IMR-90 (cell line): ENCODE measurements at regions not wholly inside any gene's neighbourhood (a gene's known extent, or its start where the extent isn't known, plus 50 kb on each side); places are given as distances from the start of the nearest gene placed in this dataset.

Source experiments
- ATAC-seq: fragments of 200-7000 bp; cut with Tn5 transposase; 2 replicates; pipeline ENCODE4 v1.9.1; 2020; ENCODE audit warnings: low read depth, mild to moderate bottlenecking, moderate library complexity
- BruUV-seq: library from RNA; stranded (reverse); fragments of 400-500 nt; replicated peaks from 2 replicates; lab custom pipeline; 2021; lab: Mats Ljungman, UMichigan
- CTCF ChIA-PET: fragments of 300-600 bp; formaldehyde crosslinking; extraction: SDS; loops from one replicate; lab custom pipeline; 2021; ENCODE audit warnings: antibody characterized with exemption; lab: Yijun Ruan, JAX
- POLR2A ChIA-PET: fragments of 300-600 bp; sonication (Branson Sonifier 250); formaldehyde crosslinking; loops from one replicate; lab custom pipeline; 2022; ENCODE audit warnings: antibody characterized with exemption; ENCODE audit not compliant: unreplicated experiment; lab: Charles Lee
- DNase-seq: peaks from one replicate; pipeline ENCODE4 v3.0.0; 2013
- H2AFZ ChIP-seq: replicated peaks from 2 replicates; pipeline ENCODE3; 2013; ENCODE audit warnings: low read length, mild to moderate bottlenecking; ENCODE audit not compliant: poor library complexity
- H2AK5ac ChIP-seq: 2 replicates; pipeline ENCODE4 v1.6.1; 2013; ENCODE audit warnings: low read depth, low read length, inconsistent platforms
- H2AK9ac ChIP-seq: replicated peaks from 2 replicates; pipeline ENCODE3; 2013; ENCODE audit warnings: mild to moderate bottlenecking, low read depth, low read length, moderate library complexity; ENCODE audit not compliant: poor library complexity
- H2BK120ac ChIP-seq: 2 replicates; pipeline ENCODE4 v1.6.1; 2013; ENCODE audit warnings: low read depth, low read length, inconsistent platforms
- H2BK15ac ChIP-seq: 3 replicates; pipeline ENCODE4 v1.6.1; 2013; ENCODE audit warnings: low read depth, low read length, inconsistent platforms
- H2BK20ac ChIP-seq: 2 replicates; pipeline ENCODE4 v1.6.1; 2013; ENCODE audit warnings: low read depth, mild to moderate bottlenecking, inconsistent platforms, low read length, moderate library complexity
- H2BK5ac ChIP-seq: 2 replicates; pipeline ENCODE4 v1.6.1; 2013; ENCODE audit warnings: mild to moderate bottlenecking, low read depth, low read length, inconsistent platforms; ENCODE audit not compliant: poor library complexity, severe bottlenecking
- H3K14ac ChIP-seq: replicated peaks from 2 replicates; pipeline ENCODE4 v1.6.1; 2013; ENCODE audit warnings: low read depth, low read length, inconsistent platforms
- H3K18ac ChIP-seq: 2 replicates; pipeline ENCODE4 v1.6.1; 2013; ENCODE audit warnings: low read depth, low read length, control low read depth
- H3K23ac ChIP-seq: 2 replicates; pipeline ENCODE4 v1.6.1; 2013; ENCODE audit warnings: low read depth, low read length, inconsistent platforms
- H3K27ac ChIP-seq: 2 replicates; pipeline ENCODE4 v1.5.1; 2013; ENCODE audit warnings: mild to moderate bottlenecking, control low read depth, low read length; ENCODE audit not compliant: insufficient read depth
- H3K27me3 ChIP-seq: 2 replicates; pipeline ENCODE4 v1.6.1; 2013; ENCODE audit warnings: low read length; ENCODE audit not compliant: control insufficient read depth, insufficient read depth
- H3K36me3 ChIP-seq: 2 replicates; pipeline ENCODE4 v1.6.1; 2013; ENCODE audit warnings: low read length, mixed read lengths; ENCODE audit not compliant: control insufficient read depth, insufficient read depth
- H3K4ac ChIP-seq: 2 replicates; pipeline ENCODE4 v1.6.1; 2013; ENCODE audit warnings: low read depth, low read length, inconsistent platforms
- H3K4me1 ChIP-seq: 2 replicates; pipeline ENCODE4 v1.6.1; 2013; ENCODE audit warnings: low read length, mixed read lengths; ENCODE audit not compliant: control insufficient read depth, insufficient read depth
- H3K4me2 ChIP-seq: 2 replicates; pipeline ENCODE4 v1.6.1; 2013; ENCODE audit warnings: low read depth, mild to moderate bottlenecking, control low read depth, low read length, moderate library complexity
- H3K4me3 ChIP-seq: 2 replicates; pipeline ENCODE4 v1.5.1; 2013; ENCODE audit warnings: low read depth, mild to moderate bottlenecking, control low read depth, low read length, moderate library complexity; ENCODE audit not compliant: insufficient read depth
- H3K56ac ChIP-seq: 2 replicates; pipeline ENCODE4 v1.6.1; 2013; ENCODE audit warnings: low read length, inconsistent platforms; ENCODE audit not compliant: insufficient read depth; ENCODE audit errors: extremely low read depth
- H3K79me1 ChIP-seq, 2 experiments: 2 replicates each; pipeline ENCODE4 v1.6.1; 2013; ENCODE audit warnings: low read length in 2 of 2, inconsistent platforms in 1 of 2, low read depth in 1 of 2
- H3K9ac ChIP-seq: 2 replicates; pipeline ENCODE4 v1.6.1; 2013; ENCODE audit warnings: low read depth, low read length, control low read depth
- H3K9me1 ChIP-seq: 2 replicates; pipeline ENCODE4 v1.6.1; 2013; ENCODE audit warnings: low read length, inconsistent platforms; ENCODE audit not compliant: insufficient read depth
- H3K9me3 ChIP-seq: 2 replicates; pipeline ENCODE4 v1.6.1; 2013; ENCODE audit warnings: low read length; ENCODE audit not compliant: control insufficient read depth, insufficient read depth
- H4K20me1 ChIP-seq: 2 replicates; pipeline ENCODE4 v1.6.1; 2013; ENCODE audit warnings: low read length, inconsistent platforms; ENCODE audit not compliant: insufficient read depth
- H4K5ac ChIP-seq: 2 replicates; pipeline ENCODE4 v1.6.1; 2013; ENCODE audit warnings: mild to moderate bottlenecking, low read depth, low read length, control low read depth
- H4K8ac ChIP-seq, 2 experiments: 2 replicates each; pipeline ENCODE4 v1.6.1; 2013; ENCODE audit warnings: low read depth in 2 of 2, low read length in 2 of 2, control low read depth in 1 of 2, inconsistent platforms in 1 of 2
- H4K91ac ChIP-seq: 2 replicates; pipeline ENCODE4 v1.6.1; 2013; ENCODE audit warnings: low read depth, low read length, inconsistent platforms; ENCODE audit not compliant: insufficient read depth
- BHLHE40 ChIP-seq: fragments of 150-350 bp; IDR thresholded peaks from 2 replicates; pipeline ENCODE4 v1.6.1; 2016; ENCODE audit warnings: mild to moderate bottlenecking, low read depth, low read length
- CTCF ChIP-seq: conservative IDR thresholded peaks from 2 replicates; pipeline ENCODE4 v1.5.1; 2012; ENCODE audit warnings: mild to moderate bottlenecking, low read depth, low read length, improper control_type of control experiment
- RCOR1 ChIP-seq: IDR thresholded peaks from 2 replicates; pipeline ENCODE4 v1.6.1; 2012; ENCODE audit warnings: mild to moderate bottlenecking, low read length, improper control_type of control experiment; ENCODE audit not compliant: insufficient replicate concordance
- RFX5 ChIP-seq: IDR thresholded peaks from 2 replicates; pipeline ENCODE4 v1.8.0; 2012; ENCODE audit warnings: low read depth, mild to moderate bottlenecking, low read length, moderate library complexity
- SMC3 ChIP-seq: fragments of 150-350 bp; IDR thresholded peaks from 2 replicates; pipeline ENCODE4 v1.6.1; 2016; ENCODE audit warnings: low read depth, mild to moderate bottlenecking, antibody characterized with exemption, low read length, moderate library complexity
- WGBS, 2 experiments: methylation state at CpG; one replicate each; pipeline versions ENCODE4 v1.1.5 to v1.1.7; 2013; ENCODE audit warnings: missing lambda C conversion rate in 2 of 2; ENCODE audit not compliant: insufficient read length in 1 of 2; ENCODE audit errors: extremely low coverage in 2 of 2; 5-methylcytosine and 5-hydroxymethylcytosine counted together
- dilution Hi-C: fragments of 300-500 bp; cut with HindIII; formaldehyde crosslinking; loops from one replicate; pipeline ENCODE4 v1.14.3; 2018; ENCODE audit warnings: low sequenced_read_pairs; ENCODE audit not compliant: unreplicated experiment
- in situ Hi-C: fragments of 300-500 bp; cut with MboI; formaldehyde crosslinking; loops from 3 replicates; pipeline ENCODE4 v1.14.3; 2019; ENCODE audit warnings: low sequenced_read_pairs, inconsistent platforms, mixed read lengths
- intact Hi-C: fragments of 100-400 bp; cut with micrococcal nuclease; formaldehyde crosslinking; loops from 2 replicates; pipeline ENCODE4 v1.10.0; 2022

DNA sequence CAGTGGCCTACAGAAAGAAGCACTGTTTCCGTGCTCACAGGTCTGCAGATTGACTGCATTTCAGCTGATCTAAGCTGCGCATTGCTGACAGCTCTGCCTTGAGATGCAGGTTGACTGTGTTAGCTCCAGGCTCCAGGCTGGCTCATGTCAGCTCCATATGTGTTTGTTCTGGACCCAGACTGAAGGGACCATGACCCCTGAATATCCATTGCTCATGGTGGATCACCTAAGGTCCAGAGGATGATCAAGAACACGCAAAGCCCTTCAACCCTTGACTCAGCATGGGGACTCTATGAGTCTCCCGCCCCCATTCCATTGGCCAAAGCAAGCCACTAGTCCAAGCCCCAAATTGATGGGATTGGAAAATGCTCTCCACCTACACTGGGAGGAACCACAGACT is 239.3 kb upstream of the C16orf82 start:
- no peaks in the 10 kb centered on the region for H4K20me1 ChIP-seq
- no peaks in the 10 kb centered on the region for H3K79me1 ChIP-seq
- no peak overlapping the region for H3K27ac ChIP-seq
- no peak overlapping the region for H3K14ac ChIP-seq
- H3K9ac ChIP-seq, result no peak overlapping the region
- H3K56ac ChIP-seq, result no peak overlapping the region
- no peak overlapping the region for H2AK9ac ChIP-seq
- H4K91ac ChIP-seq, result no peak overlapping the region
- CTCF ChIA-PET, result no interaction called here
- H2AK5ac ChIP-seq, result no peak overlapping the region
- no peaks in the 10 kb centered on the region for H3K9me1 ChIP-seq
- H4K5ac ChIP-seq, result no peak overlapping the region
- ATAC-seq (no peak), DNase-seq (no peak)
- no peak overlapping the region for H3K4me2 ChIP-seq
- no peaks in the 10 kb centered on the region; the same call in 1 of the 2 replicates for H3K27me3 ChIP-seq
- dilution Hi-C loops, result no loop called here
- no peaks in the 10 kb centered on the region for H3K4me1 ChIP-seq
- H2BK20ac ChIP-seq, result no peak overlapping the region
- H2BK120ac ChIP-seq, result no peak overlapping the region
- in situ Hi-C loops, result no loop called here
- intact Hi-C loops, result no loop called here
- no peaks in the 10 kb centered on the region for H3K36me3 ChIP-seq
- no peak overlapping the region for H3K23ac ChIP-seq
- H3K9me3 ChIP-seq, result no peaks in the 10 kb centered on the region
- no peak overlapping the region for H2BK15ac ChIP-seq
- POLR2A ChIA-PET, result no interaction called here
- H4K8ac ChIP-seq, result no peak overlapping the region
- H3K18ac ChIP-seq, result no peak overlapping the region
- TF ChIP-seq SMC3, result no peak
- no peak for TF ChIP-seq RFX5
- TF ChIP-seq RCOR1, result no peak
- TF ChIP-seq BHLHE40, result no peak
- no peak for TF ChIP-seq CTCF
- no peak overlapping the region for H3K4me3 ChIP-seq
- no peak overlapping the region for H2BK5ac ChIP-seq
- no TSS peak for BruUV-seq
- H3K4ac ChIP-seq, result no peak overlapping the region
- 56% methylated on average over 2 of the region's 4 CpGs; no CpG with 5 or more reads in 1 of the 2 experiments for WGBS, 2 experiments
- H2AFZ ChIP-seq, result no peak overlapping the region
